GM12892 (cell line): ENCODE measurements at regions not wholly inside any gene's neighbourhood (a gene's known extent, or its start where the extent isn't known, plus 50 kb on each side); places are given as distances from the start of the nearest gene placed in this dataset.

Experiments used
- POLR2A ChIP-seq: IDR thresholded peaks from 2 replicates; pipeline ENCODE4 v1.6.1; 2011; ENCODE audit warnings: low read depth, low read length, control low read depth
- POLR2AphosphoS5 ChIP-seq: IDR thresholded peaks from 2 replicates; pipeline ENCODE4 v1.6.1; 2011; ENCODE audit warnings: low read depth, low read length, control low read depth
- TAF1 ChIP-seq: IDR thresholded peaks from 2 replicates; pipeline ENCODE4 v1.6.1; 2011; ENCODE audit warnings: low read depth, mild to moderate bottlenecking, control low read depth, low read length, borderline replicate concordance

DNA sequence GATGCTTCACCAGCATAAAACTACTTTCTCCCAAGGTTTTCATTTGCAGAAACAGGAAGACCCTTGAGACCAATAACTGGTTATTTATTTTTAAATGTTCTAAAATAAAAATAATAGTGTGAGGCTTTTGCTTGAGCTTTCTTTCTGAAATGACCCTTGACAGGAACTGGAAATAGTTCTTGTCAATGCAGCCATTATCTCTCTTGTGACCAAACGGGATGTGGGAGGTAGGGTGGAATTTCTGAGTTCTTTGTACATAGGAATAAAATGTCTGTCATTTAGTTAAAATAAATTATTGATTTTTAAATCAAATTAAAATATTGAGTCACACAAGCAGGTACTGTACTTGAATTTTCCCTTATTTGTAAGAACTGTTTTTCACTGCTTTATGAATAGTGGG, 110.2 kb upstream of the CCN2 start:
- no peak for TF ChIP-seq POLR2A
- no peak for TF ChIP-seq TAF1
- no peak for TF ChIP-seq POLR2AphosphoS5
